Caco-2 (cell line): ENCODE measurements at regions not wholly inside any gene's neighbourhood (a gene's known extent, or its start where the extent isn't known, plus 50 kb on each side); places are given as distances from the start of the nearest gene placed in this dataset.

Experiments
- BruUV-seq: library from RNA; stranded (reverse); fragments of 400-500 nt; replicated peaks from 2 replicates; lab custom pipeline; 2021; lab: Mats Ljungman, UMichigan
- CTCF ChIA-PET: fragments of 300-600 bp; sonication (Branson Sonifier 250); formaldehyde crosslinking; loops from one replicate; lab custom pipeline; 2022; ENCODE audit warnings: antibody characterized with exemption; lab: Charles Lee
- POLR2A ChIA-PET: fragments of 300-600 bp; sonication (Branson Sonifier 250); formaldehyde crosslinking; loops from one replicate; lab custom pipeline; 2022; ENCODE audit warnings: antibody characterized with exemption; lab: Charles Lee
- DNase-seq, 2 experiments: peaks; one replicate each; pipeline versions ENCODE4 v3.0.0 to v3.0.0-alpha.2; 2020 to 2022
- H3K27me3 ChIP-seq: replicated peaks from 2 replicates; pipeline ENCODE4 v1.6.0; 2011; ENCODE audit warnings: low read length; ENCODE audit not compliant: control insufficient read depth, insufficient read depth
- H3K36me3 ChIP-seq: 2 replicates; pipeline ENCODE4 v1.5.1; 2011; ENCODE audit warnings: low read length; ENCODE audit not compliant: control insufficient read depth, insufficient read depth
- H3K4me1 ChIP-seq: fragments of 250-450 bp; sonication (Bioruptor Pico); 2 replicates; pipeline ENCODE4 v1.5.1; 2020; ENCODE audit warnings: mild to moderate bottlenecking
- H3K4me3 ChIP-seq: 2 replicates; pipeline ENCODE4 v1.5.1; 2011; ENCODE audit warnings: low read depth, mild to moderate bottlenecking, control low read depth, low read length
- H3K9me3 ChIP-seq: fragments of 250-450 bp; sonication (Bioruptor Pico); 2 replicates; pipeline ENCODE4 v1.5.1; 2020; ENCODE audit warnings: mild to moderate bottlenecking, moderate library complexity
- H3K27ac Mint-ChIP-seq: one replicate; pipeline ENCODE4 v1.8.0; 2022; ENCODE audit warnings: mixed read lengths; ENCODE audit not compliant: unreplicated experiment
- H3K27me3 Mint-ChIP-seq: one replicate; pipeline ENCODE4 v1.8.0; 2022; ENCODE audit warnings: mixed read lengths; ENCODE audit not compliant: insufficient read depth, unreplicated experiment
- H3K36me3 Mint-ChIP-seq: one replicate; pipeline ENCODE4 v1.8.0; 2022; ENCODE audit warnings: mild to moderate bottlenecking, mixed read lengths; ENCODE audit not compliant: insufficient read depth, unreplicated experiment
- H3K4me1 Mint-ChIP-seq: one replicate; pipeline ENCODE4 v1.8.0; 2022; ENCODE audit warnings: low read depth, mixed read lengths; ENCODE audit not compliant: unreplicated experiment
- H3K4me3 Mint-ChIP-seq: one replicate; pipeline ENCODE4 v1.8.0; 2022; ENCODE audit warnings: mild to moderate bottlenecking, moderate library complexity, mixed read lengths; ENCODE audit not compliant: unreplicated experiment
- H3K9me3 Mint-ChIP-seq: one replicate; pipeline ENCODE4 v1.8.0; 2022; ENCODE audit warnings: mixed read lengths; ENCODE audit not compliant: unreplicated experiment
- intact Hi-C: fragments of 100-400 bp; cut with micrococcal nuclease; formaldehyde crosslinking; loops from one replicate; pipeline ENCODE4 v1.10.0; 2022; ENCODE audit not compliant: unreplicated experiment
- TF ChIP-seq, protein P1 (sequence below), 2 experiments: fragments of 200-600 bp in 1 of 2; IDR thresholded peaks; 1 replicate in 1 of 2; 2 replicates in 1 of 2; pipeline versions ENCODE4 v1.5.1 to v1.8.0; 2011 to 2022; ENCODE audit warnings: antibody characterized with exemption in 1 of 2, control low read depth in 1 of 2, inconsistent platforms in 1 of 2, low read depth in 1 of 2, low read length in 1 of 2, mild to moderate bottlenecking in 1 of 2, moderate library complexity in 1 of 2; ENCODE audit not compliant: insufficient read depth in 1 of 2, severe bottlenecking in 1 of 2, unreplicated experiment in 1 of 2

DNA sequence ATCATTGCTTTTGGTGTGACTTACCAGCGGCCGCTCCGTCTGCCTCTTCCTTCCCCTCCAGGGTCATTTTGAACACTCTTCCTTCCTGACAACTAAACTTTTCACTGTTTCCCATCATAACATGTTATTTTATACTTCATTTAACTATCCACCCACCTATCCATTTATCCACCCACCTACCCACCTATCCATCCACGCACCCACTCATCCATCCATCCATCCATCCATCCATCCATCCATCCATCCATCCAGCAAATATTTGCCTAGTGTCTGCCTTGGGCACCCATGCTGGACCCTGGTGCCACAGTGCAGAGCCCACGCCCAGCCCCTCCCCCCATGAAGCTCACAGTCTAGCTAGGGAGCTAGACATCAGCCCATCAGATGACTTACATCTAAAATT is 254.9 kb downstream of the TLE3 start:
- Histone ChIP-seq H3K9me3 (no peaks in the 10 kb centered on the region), H3K4me1 (no peaks in the 10 kb centered on the region), H3K4me3 (no peak overlapping the region), H3K36me3 (no peaks in the 10 kb centered on the region), H3K27me3 (no peaks in the 10 kb centered on the region)
- no TSS peak for BruUV-seq
- no peaks in the 10 kb centered on the region for H3K36me3 Mint-ChIP-seq
- peaks cover 3% of the 10 kb centered on the region for H3K27me3 Mint-ChIP-seq
- H3K4me1 Mint-ChIP-seq, result no peaks in the 10 kb centered on the region
- no peak overlapping the region for H3K27ac Mint-ChIP-seq
- no peak for DNase-seq
- no peak overlapping the region for H3K4me3 Mint-ChIP-seq
- CTCF ChIA-PET, result no interaction called here
- TF ChIP-seq, protein P1, sequence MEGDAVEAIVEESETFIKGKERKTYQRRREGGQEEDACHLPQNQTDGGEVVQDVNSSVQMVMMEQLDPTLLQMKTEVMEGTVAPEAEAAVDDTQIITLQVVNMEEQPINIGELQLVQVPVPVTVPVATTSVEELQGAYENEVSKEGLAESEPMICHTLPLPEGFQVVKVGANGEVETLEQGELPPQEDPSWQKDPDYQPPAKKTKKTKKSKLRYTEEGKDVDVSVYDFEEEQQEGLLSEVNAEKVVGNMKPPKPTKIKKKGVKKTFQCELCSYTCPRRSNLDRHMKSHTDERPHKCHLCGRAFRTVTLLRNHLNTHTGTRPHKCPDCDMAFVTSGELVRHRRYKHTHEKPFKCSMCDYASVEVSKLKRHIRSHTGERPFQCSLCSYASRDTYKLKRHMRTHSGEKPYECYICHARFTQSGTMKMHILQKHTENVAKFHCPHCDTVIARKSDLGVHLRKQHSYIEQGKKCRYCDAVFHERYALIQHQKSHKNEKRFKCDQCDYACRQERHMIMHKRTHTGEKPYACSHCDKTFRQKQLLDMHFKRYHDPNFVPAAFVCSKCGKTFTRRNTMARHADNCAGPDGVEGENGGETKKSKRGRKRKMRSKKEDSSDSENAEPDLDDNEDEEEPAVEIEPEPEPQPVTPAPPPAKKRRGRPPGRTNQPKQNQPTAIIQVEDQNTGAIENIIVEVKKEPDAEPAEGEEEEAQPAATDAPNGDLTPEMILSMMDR (IDR thresholded peaks at IDR 0.05; ENCODE audit: insufficient read depth in 1 of 2, low read depth in 1 of 2, low read length in 1 of 2, severe bottlenecking in 1 of 2, unreplicated experiment in 1 of 2), result no peak
- intact Hi-C loops, result no loop called here
- no peaks in the 10 kb centered on the region for H3K9me3 Mint-ChIP-seq
- POLR2A ChIA-PET, result no interaction called here

DNA sequence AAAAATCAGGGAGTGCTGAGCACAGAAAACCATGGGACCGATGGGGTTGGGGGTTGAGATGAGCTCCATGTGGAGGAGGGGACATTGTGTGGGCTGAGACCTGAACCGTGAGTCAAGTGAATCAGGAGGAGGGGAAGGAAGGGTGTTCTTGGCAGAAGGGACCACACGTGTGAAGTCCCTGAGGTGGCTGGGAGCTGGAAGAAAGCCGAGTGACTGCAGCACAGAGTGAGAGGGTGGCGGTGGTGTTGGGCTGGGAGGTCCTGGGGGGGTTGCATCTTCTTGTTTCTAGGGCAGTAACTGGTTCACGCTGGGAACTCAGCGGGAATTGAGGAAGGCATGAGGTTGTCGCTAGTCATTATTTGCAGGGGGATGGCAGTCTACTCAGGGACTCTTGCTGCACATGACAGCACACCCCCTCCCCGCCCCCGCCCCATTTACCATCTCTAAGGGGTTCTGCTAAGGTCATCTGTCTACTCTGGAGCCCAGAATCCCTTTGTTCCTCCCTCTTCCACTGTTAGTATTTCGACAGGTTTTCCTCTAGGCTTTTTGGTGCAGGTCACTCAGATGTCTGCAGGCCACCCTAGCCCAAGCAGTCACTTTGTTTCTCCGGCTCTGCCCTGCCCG is 254.3 kb downstream of the TLE3 start:
- no peak overlapping the region for H3K27ac Mint-ChIP-seq
- DNase-seq, result no peak

DNA sequence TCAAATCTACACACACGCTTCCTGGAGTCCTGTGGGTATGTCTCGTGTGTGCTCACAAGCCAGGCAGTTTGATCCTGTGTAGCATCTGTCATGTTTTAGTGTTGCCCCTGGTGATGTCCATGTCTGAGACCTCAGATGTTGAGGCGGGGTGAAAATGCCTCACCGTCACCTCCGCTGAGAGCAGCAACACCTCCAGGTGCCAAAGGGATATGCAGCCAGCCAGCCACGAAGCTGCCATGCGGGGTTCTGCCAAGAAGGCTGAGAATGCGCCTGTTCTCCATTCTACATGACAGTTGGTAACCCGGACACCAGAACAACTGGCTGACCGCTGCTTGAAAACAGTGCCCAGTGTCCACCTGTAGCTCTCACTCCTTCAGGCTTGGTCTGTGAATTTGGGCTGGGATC is 253.8 kb downstream of the TLE3 start:
- no peak for DNase-seq
- no peak overlapping the region for H3K4me3 Mint-ChIP-seq
- H3K27ac Mint-ChIP-seq, result no peak overlapping the region
- ChIA-PET POLR2A (no interaction called here), CTCF (no interaction called here)
- H3K36me3 Mint-ChIP-seq, result no peaks in the 10 kb centered on the region
- Histone ChIP-seq H3K27me3 (no peaks in the 10 kb centered on the region), H3K9me3 (no peaks in the 10 kb centered on the region), H3K4me3 (no peak overlapping the region), H3K4me1 (no peaks in the 10 kb centered on the region), H3K36me3 (no peaks in the 10 kb centered on the region)
- no peaks in the 10 kb centered on the region for H3K9me3 Mint-ChIP-seq
- H3K27me3 Mint-ChIP-seq, result peaks cover 5% of the 10 kb centered on the region
- TF ChIP-seq, protein P1 (IDR thresholded peaks at IDR 0.05; ENCODE audit: insufficient read depth in 1 of 2, low read depth in 1 of 2, low read length in 1 of 2, severe bottlenecking in 1 of 2, unreplicated experiment in 1 of 2), result no peak
- BruUV-seq, result no TSS peak
- no peaks in the 10 kb centered on the region for H3K4me1 Mint-ChIP-seq
- intact Hi-C loops, result no loop called here

More for the DNA sequence above, 254.3 kb downstream of the TLE3 start:
- intact Hi-C loops, result no loop called here
- Histone ChIP-seq H3K27me3 (no peaks in the 10 kb centered on the region), H3K4me1 (no peaks in the 10 kb centered on the region), H3K4me3 (no peak overlapping the region), H3K9me3 (no peaks in the 10 kb centered on the region), H3K36me3 (no peaks in the 10 kb centered on the region)
- ChIA-PET CTCF (no interaction called here), POLR2A (no interaction called here)
- Mint-ChIP-seq H3K4me1 (no peaks in the 10 kb centered on the region), H3K27me3 (peaks cover 3% of the 10 kb centered on the region), H3K9me3 (no peaks in the 10 kb centered on the region), H3K4me3 (no peak overlapping the region), H3K36me3 (no peaks in the 10 kb centered on the region)
- TF ChIP-seq, protein P1 (IDR thresholded peaks at IDR 0.05; ENCODE audit: insufficient read depth in 1 of 2, low read depth in 1 of 2, low read length in 1 of 2, severe bottlenecking in 1 of 2, unreplicated experiment in 1 of 2), result no peak
- no TSS peak for BruUV-seq
